Endothelial cell of umbilical vein (primary cell): ENCODE measurements at regions not wholly inside any gene's neighbourhood (a gene's known extent, or its start where the extent isn't known, plus 50 kb on each side); places are given as distances from the start of the nearest gene placed in this dataset.

Source experiments
- EZH2 ChIP-seq: IDR thresholded peaks from 2 replicates; pipeline ENCODE4 v1.6.1; 2012; ENCODE audit warnings: borderline replicate concordance, low read depth, mild to moderate bottlenecking, moderate library complexity, low read length, inconsistent platforms; ENCODE audit not compliant: severe bottlenecking
- FOS ChIP-seq: IDR thresholded peaks from 2 replicates; pipeline ENCODE4 v1.6.1; 2011; ENCODE audit warnings: mild to moderate bottlenecking, low read length, moderate library complexity, borderline replicate concordance; ENCODE audit not compliant: insufficient read depth
- POLR2A ChIP-seq: IDR thresholded peaks from 2 replicates; pipeline ENCODE4 v1.6.1; 2012; ENCODE audit warnings: low read depth, mild to moderate bottlenecking, control low read depth, low read length
- TF ChIP-seq, protein P1 (sequence below), 2 donors: IDR thresholded peaks; 1 replicate in 1 of 2; 2 replicates in 1 of 2; pipeline ENCODE4 v1.5.1; 2011; ENCODE audit warnings: low read length in 2 of 2, mild to moderate bottlenecking in 2 of 2, moderate library complexity in 2 of 2, control low read depth in 1 of 2, inconsistent platforms in 1 of 2, low read depth in 1 of 2; ENCODE audit not compliant: insufficient read depth in 1 of 2; ENCODE audit errors: extremely low read depth in 1 of 2

DNA sequence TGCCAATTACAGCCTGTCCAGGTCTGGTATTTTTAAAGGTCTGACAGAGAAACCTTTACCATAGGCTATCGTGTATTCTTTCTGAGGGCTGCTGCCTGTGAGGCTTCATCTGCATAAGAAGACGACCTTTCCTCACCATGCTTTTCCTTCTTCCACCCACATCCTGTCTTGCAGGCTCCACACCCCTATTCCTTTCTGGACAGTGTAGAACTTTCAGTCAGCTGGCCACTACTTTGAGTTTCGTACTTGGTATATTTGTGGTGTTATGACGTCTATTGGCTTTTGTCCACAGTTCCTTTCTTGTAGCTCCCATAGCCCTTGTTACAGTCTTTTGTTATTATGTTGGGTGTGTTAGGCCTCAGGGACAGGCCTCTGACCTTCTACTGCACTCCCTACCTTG is 311.4 kb downstream of the RAPGEF2 start:
- TF ChIP-seq, protein P1, sequence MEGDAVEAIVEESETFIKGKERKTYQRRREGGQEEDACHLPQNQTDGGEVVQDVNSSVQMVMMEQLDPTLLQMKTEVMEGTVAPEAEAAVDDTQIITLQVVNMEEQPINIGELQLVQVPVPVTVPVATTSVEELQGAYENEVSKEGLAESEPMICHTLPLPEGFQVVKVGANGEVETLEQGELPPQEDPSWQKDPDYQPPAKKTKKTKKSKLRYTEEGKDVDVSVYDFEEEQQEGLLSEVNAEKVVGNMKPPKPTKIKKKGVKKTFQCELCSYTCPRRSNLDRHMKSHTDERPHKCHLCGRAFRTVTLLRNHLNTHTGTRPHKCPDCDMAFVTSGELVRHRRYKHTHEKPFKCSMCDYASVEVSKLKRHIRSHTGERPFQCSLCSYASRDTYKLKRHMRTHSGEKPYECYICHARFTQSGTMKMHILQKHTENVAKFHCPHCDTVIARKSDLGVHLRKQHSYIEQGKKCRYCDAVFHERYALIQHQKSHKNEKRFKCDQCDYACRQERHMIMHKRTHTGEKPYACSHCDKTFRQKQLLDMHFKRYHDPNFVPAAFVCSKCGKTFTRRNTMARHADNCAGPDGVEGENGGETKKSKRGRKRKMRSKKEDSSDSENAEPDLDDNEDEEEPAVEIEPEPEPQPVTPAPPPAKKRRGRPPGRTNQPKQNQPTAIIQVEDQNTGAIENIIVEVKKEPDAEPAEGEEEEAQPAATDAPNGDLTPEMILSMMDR (IDR thresholded peaks at IDR 0.05; ENCODE audit: extremely low read depth in 1 of 2, insufficient read depth in 1 of 2, low read depth in 1 of 2, low read length in 2 of 2): no peak
- TF ChIP-seq POLR2A: no peak
- no peak for TF ChIP-seq EZH2
- TF ChIP-seq FOS: no peak
